T-helper 2 cell treated with Interferon-gamma antibody and Interleukin-4, amounts not matched to agents 5 μg/mL and 100 μg/mL, for 36 hours (primary cell): ENCODE measurements at regions not wholly inside any gene's neighbourhood (a gene's known extent, or its start where the extent isn't known, plus 50 kb on each side); places are given as distances from the start of the nearest gene placed in this dataset.
"Not testable (repeated sequence)": the region's sequence is repeated elsewhere in the genome, so short reads cannot be mapped to it uniquely, and the experiment has no call there.

ENCODE experiments used
- DNase-seq: peaks from one replicate; pipeline ENCODE4 v3.0.0; 2021; ENCODE audit warnings: low spot score
- H3K27ac Mint-ChIP-seq: one replicate; pipeline ENCODE4 v1.8.0; 2021; ENCODE audit warnings: mild to moderate bottlenecking, mixed read lengths
- H3K27me3 Mint-ChIP-seq: one replicate; pipeline ENCODE4 v1.8.0; 2021; ENCODE audit warnings: low read depth, mixed read lengths
- H3K36me3 Mint-ChIP-seq: one replicate; pipeline ENCODE4 v1.8.0; 2021; ENCODE audit warnings: low read depth, mixed read lengths
- H3K4me1 Mint-ChIP-seq: one replicate; pipeline ENCODE4 v1.8.0; 2021; ENCODE audit warnings: low read depth, mixed read lengths
- H3K4me3 Mint-ChIP-seq: one replicate; pipeline ENCODE4 v1.8.0; 2022; ENCODE audit warnings: mild to moderate bottlenecking, moderate library complexity, mixed read lengths
- H3K9me3 Mint-ChIP-seq: one replicate; pipeline ENCODE4 v1.8.0; 2021; ENCODE audit warnings: mixed read lengths

GRCh38 chr20:30916404-30916803, 341.1 kb upstream of the DEFB115 start:
- not testable (repeated sequence) for H3K36me3 Mint-ChIP-seq

GRCh38 chr20:30919514-30920188, 337.8 kb upstream of the DEFB115 start:
- Mint-ChIP-seq H3K36me3 (no peaks in the 10 kb centered on the region), H3K27me3 (no peaks in the 10 kb centered on the region), H3K4me3 (no peak overlapping the region), H3K27ac (no peak overlapping the region), H3K9me3 (peaks cover 24% of the 10 kb centered on the region), H3K4me1 (no peaks in the 10 kb centered on the region)
- DNase-seq = no peak

More at GRCh38 chr20:30916404-30916803, 341.1 kb upstream of the DEFB115 start:
- H3K27ac Mint-ChIP-seq, H3K4me3 Mint-ChIP-seq, H3K4me1 Mint-ChIP-seq, DNase-seq, H3K27me3 Mint-ChIP-seq: not testable (repeated sequence)
- H3K9me3 Mint-ChIP-seq = peaks cover 28% of the 10 kb centered on the region

- Mint-ChIP-seq H3K4me3 (no peak overlapping the region), H3K27me3 (no peaks in the 10 kb centered on the region), H3K9me3 (peaks cover 42% of the 10 kb centered on the region), H3K36me3 (no peaks in the 10 kb centered on the region), H3K27ac (no peak overlapping the region), H3K4me1 (no peaks in the 10 kb centered on the region)
- DNase-seq = no peak
These were observed 336.0 kb upstream of the DEFB115 start for GRCh38 chr20:30921286-30922071.

- no peak for DNase-seq
- Mint-ChIP-seq H3K36me3 (no peaks in the 10 kb centered on the region), H3K27ac (no peak overlapping the region), H3K4me1 (no peaks in the 10 kb centered on the region), H3K27me3 (no peaks in the 10 kb centered on the region), H3K4me3 (no peak overlapping the region), H3K9me3 (peaks cover 47% of the 10 kb centered on the region)
These were observed 335.3 kb upstream of the DEFB115 start for GRCh38 chr20:30922129-30922528.

GRCh38 chr20:30937790-30938189, 319.7 kb upstream of the DEFB115 start:
- Mint-ChIP-seq H3K27me3 (no peaks in the 10 kb centered on the region), H3K27ac (no peak overlapping the region), H3K4me3 (no peak overlapping the region), H3K36me3 (no peaks in the 10 kb centered on the region), H3K9me3 (peaks cover 36% of the 10 kb centered on the region), H3K4me1 (no peaks in the 10 kb centered on the region)
- DNase-seq = no peak

GRCh38 chr20:30949761-30950160, 307.7 kb upstream of the DEFB115 start:
- H3K27me3 Mint-ChIP-seq = no peaks in the 10 kb centered on the region
- no peaks in the 10 kb centered on the region for H3K4me1 Mint-ChIP-seq
- H3K9me3 Mint-ChIP-seq = peaks cover 25% of the 10 kb centered on the region
- H3K36me3 Mint-ChIP-seq = no peaks in the 10 kb centered on the region
- no peak overlapping the region for H3K4me3 Mint-ChIP-seq
- no peak for DNase-seq
- no peak overlapping the region for H3K27ac Mint-ChIP-seq

- not testable (repeated sequence) for H3K4me1 Mint-ChIP-seq, H3K27ac Mint-ChIP-seq, H3K27me3 Mint-ChIP-seq, H3K4me3 Mint-ChIP-seq, DNase-seq, H3K36me3 Mint-ChIP-seq
- H3K9me3 Mint-ChIP-seq = peaks cover 36% of the 10 kb centered on the region
These were observed 306.4 kb upstream of the DEFB115 start for GRCh38 chr20:30951088-30951487.

GRCh38 chr20:30956649-30957048, 300.8 kb upstream of the DEFB115 start:
- not testable (repeated sequence) for DNase-seq, H3K4me3 Mint-ChIP-seq, H3K36me3 Mint-ChIP-seq, H3K27me3 Mint-ChIP-seq, H3K4me1 Mint-ChIP-seq, H3K27ac Mint-ChIP-seq
- peaks cover 34% of the 10 kb centered on the region for H3K9me3 Mint-ChIP-seq

- H3K9me3 Mint-ChIP-seq = peaks cover 30% of the 10 kb centered on the region
- DNase-seq, H3K4me1 Mint-ChIP-seq, H3K27ac Mint-ChIP-seq, H3K36me3 Mint-ChIP-seq, H3K27me3 Mint-ChIP-seq, H3K4me3 Mint-ChIP-seq: not testable (repeated sequence)
These were observed 298.3 kb upstream of the DEFB115 start for GRCh38 chr20:30959208-30959607.

- Mint-ChIP-seq H3K9me3 (peaks cover 29% of the 10 kb centered on the region), H3K27ac (no peak overlapping the region), H3K4me3 (no peak overlapping the region), H3K36me3 (no peaks in the 10 kb centered on the region), H3K27me3 (no peaks in the 10 kb centered on the region), H3K4me1 (no peaks in the 10 kb centered on the region)
- no peak for DNase-seq
These were observed 293.9 kb upstream of the DEFB115 start for GRCh38 chr20:30963591-30963990.

- peaks cover 66% of the 10 kb centered on the region for H3K9me3 Mint-ChIP-seq
- H3K27me3 Mint-ChIP-seq, H3K36me3 Mint-ChIP-seq, H3K4me3 Mint-ChIP-seq, H3K27ac Mint-ChIP-seq, DNase-seq, H3K4me1 Mint-ChIP-seq: not testable (repeated sequence)
These were observed 281.6 kb upstream of the DEFB115 start for GRCh38 chr20:30975859-30976258.

- no peak overlapping the region for H3K4me3 Mint-ChIP-seq
- no peak overlapping the region for H3K27ac Mint-ChIP-seq
- no peaks in the 10 kb centered on the region for H3K27me3 Mint-ChIP-seq
- H3K36me3 Mint-ChIP-seq = no peaks in the 10 kb centered on the region
- no peak for DNase-seq
- no peaks in the 10 kb centered on the region for H3K4me1 Mint-ChIP-seq
- peaks cover 54% of the 10 kb centered on the region for H3K9me3 Mint-ChIP-seq
These were observed 272.1 kb upstream of the DEFB115 start for GRCh38 chr20:30985386-30985785.
